ENCODE measurements at regions not wholly inside any gene's neighbourhood (a gene's known extent, or its start where the extent isn't known, plus 50 kb on each side); places are given as distances from the start of the nearest gene placed in this dataset.

DNA sequence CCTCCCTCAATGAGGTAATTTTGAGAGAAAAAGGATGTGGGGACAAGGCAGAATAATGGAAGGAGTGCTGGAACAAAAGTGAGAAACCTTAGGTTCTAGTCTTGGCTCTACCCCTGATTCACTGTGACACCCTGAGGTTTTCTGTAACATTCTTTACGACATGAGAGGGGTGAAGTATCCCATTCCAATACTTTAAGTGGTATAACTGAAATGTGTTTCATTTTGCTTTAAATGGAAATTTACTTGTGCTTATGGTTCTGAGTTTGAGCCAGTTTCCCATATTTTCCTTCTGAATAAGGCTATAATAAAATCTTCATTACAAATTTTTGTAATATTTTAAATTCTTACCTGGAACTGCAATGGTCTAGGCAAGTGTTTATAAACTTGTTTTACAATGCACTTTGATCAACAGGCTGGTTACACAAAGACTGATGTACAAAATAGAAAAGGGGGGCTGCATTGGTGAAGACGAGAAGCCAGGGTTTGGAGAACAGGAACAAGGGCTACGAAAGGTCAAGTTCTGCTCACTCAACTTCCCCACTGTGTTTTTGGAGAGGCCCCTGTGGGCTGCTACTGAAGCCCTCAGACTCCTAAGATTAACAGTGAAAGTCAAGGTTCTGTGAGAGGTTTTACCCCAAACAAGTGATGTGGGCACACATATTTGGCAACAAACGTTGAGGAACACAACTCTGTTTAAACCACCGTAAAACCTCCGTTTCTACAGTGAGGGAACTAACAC lies 171.9 kb upstream of the ELL2 start:
- H3K79me2 ChIP-seq (ENCODE audit: control insufficient read depth in 1 of 2, insufficient read depth in 2 of 2, low read length in 2 of 2): no peaks in the 10 kb centered on the region
- H3K23me2 ChIP-seq (ENCODE audit: low read depth, low read length): no peaks in the 10 kb centered on the region; the same call in 1 of the 2 replicates
- H3K79me1 ChIP-seq (ENCODE audit: low read depth, low read length): no peaks in the 10 kb centered on the region
- no peaks in the 10 kb centered on the region for H3K27me3 ChIP-seq (replicated peaks in 1 of 4; ENCODE audit: control insufficient read depth in 3 of 4, extremely low read depth in 1 of 4, insufficient read depth in 3 of 4, low read length in 3 of 4)
- no peaks in the 10 kb centered on the region for H3K4me1 ChIP-seq (replicated peaks in 1 of 4; ENCODE audit: control insufficient read depth in 3 of 4, insufficient read depth in 4 of 4, low read length in 3 of 4)
- H3K23ac ChIP-seq (ENCODE audit: insufficient read length): no peak overlapping the region
- no peak overlapping the region for H3K9ac ChIP-seq (replicated peaks in 1 of 4; ENCODE audit: extremely low read depth in 1 of 4, low read depth in 3 of 4, low read length in 3 of 4)
- H3K36me3 ChIP-seq (ENCODE audit: control insufficient read depth in 2 of 4, insufficient read depth in 4 of 4, low read length in 3 of 4): no peaks in the 10 kb centered on the region; a peak in 1 of 8 replicates
- no peak overlapping the region for H2BK120ac ChIP-seq (replicated peaks; ENCODE audit: low read depth, low read length)
- no peaks in the 10 kb centered on the region for H3K9me3 ChIP-seq (ENCODE audit: insufficient read depth in 2 of 2, low read depth in 1 of 2, low read length in 1 of 2)
- no peak overlapping the region for H2BK12ac ChIP-seq (ENCODE audit: low read depth, low read length)
- H3K4me3 ChIP-seq (ENCODE audit: extremely low read depth in 1 of 4, insufficient read depth in 2 of 4, low read depth in 3 of 4, low read length in 4 of 4): no peak overlapping the region
- H3K27ac ChIP-seq (ENCODE audit: low read depth, low read length): no peak overlapping the region
- H4K91ac ChIP-seq (replicated peaks; ENCODE audit: insufficient read length, low read length): no peak overlapping the region
- H2AK5ac ChIP-seq (ENCODE audit: low read depth, low read length): no peak overlapping the region
- H2BK15ac ChIP-seq (ENCODE audit: low read length): no peak overlapping the region
- no peak overlapping the region for H3K4ac ChIP-seq (replicated peaks; ENCODE audit: insufficient read length, low read depth, low read length)
- H3K18ac ChIP-seq (ENCODE audit: extremely low read depth, low read length): no peak overlapping the region
- H3K56ac ChIP-seq (replicated peaks; ENCODE audit: insufficient read length, low read depth, low read length): no peak overlapping the region
- H4K8ac ChIP-seq (ENCODE audit: extremely low read depth, insufficient read depth, low read length): no peak overlapping the region
- H4K20me1 ChIP-seq (replicated peaks in 1 of 2; ENCODE audit: control insufficient read depth in 1 of 2, insufficient read depth in 2 of 2, low read length in 2 of 2): no peaks in the 10 kb centered on the region
- FAIRE-seq: no peak
- H2BK20ac ChIP-seq (ENCODE audit: low read length): no peak overlapping the region
- H4K5ac ChIP-seq (ENCODE audit: insufficient read length, low read depth, low read length): no peak overlapping the region
- no peak for DNase-seq (ENCODE audit: low read depth in 1 of 2, low spot score in 2 of 2)
- H2BK5ac ChIP-seq (ENCODE audit: low read depth, low read length): no peak overlapping the region
- H3K4me2 ChIP-seq (ENCODE audit: insufficient read depth in 1 of 2, low read depth in 2 of 2, low read length in 2 of 2): no peak overlapping the region
- CTCF ChIA-PET (ENCODE audit: partially characterized antibody): no interaction called here
- WGBS, 2 experiments (ENCODE audit: extremely low coverage in 1 of 2, insufficient coverage in 1 of 2, insufficient read length in 1 of 2, insufficient replicate concordance in 2 of 2, low coverage in 1 of 2, low lambda C conversion rate in 2 of 2, missing lambda C conversion rate in 1 of 2): 86% methylated on average over 6 of the region's 6 CpGs; no CpG with 5 or more reads in 1 of the 2 experiments
- H3K14ac ChIP-seq (ENCODE audit: insufficient read length): no peak overlapping the region
- POLR2A ChIA-PET (ENCODE audit: partially characterized antibody): no interaction called here
- no peak overlapping the region for H2AFZ ChIP-seq (ENCODE audit: low read length)
- TF ChIP-seq GABPA (IDR thresholded peaks at IDR 0.05; ENCODE audit: borderline replicate concordance, insufficient read depth, low read length) (no peak), EP300 (IDR thresholded peaks at IDR 0.05; ENCODE audit: borderline replicate concordance in 1 of 2, low read depth in 2 of 2, low read length in 2 of 2) (no peak), CHD2 (IDR thresholded peaks at IDR 0.05; ENCODE audit: low read length) (no peak), NRF1 (IDR thresholded peaks at IDR 0.05; ENCODE audit: low read depth, low read length) (no peak), CEBPB (IDR thresholded peaks at IDR 0.05; ENCODE audit: low read depth, low read length) (no peak), BACH1 (IDR thresholded peaks at IDR 0.05; ENCODE audit: low read length) (no peak), BCL11A (IDR thresholded peaks at IDR 0.05; ENCODE audit: low read depth in 2 of 2, low read length in 2 of 2) (no peak), JUN (IDR thresholded peaks at IDR 0.05; ENCODE audit: low read depth, low read length) (no peak), POLR2A (IDR thresholded peaks at IDR 0.05; ENCODE audit: control extremely low read depth in 1 of 2, low read depth in 2 of 2, low read length in 2 of 2) (no peak), CREB1 (IDR thresholded peaks at IDR 0.05) (no peak), KDM1A (IDR thresholded peaks at IDR 0.05; ENCODE audit: borderline replicate concordance, low read length) (no peak), SIN3A (conservative IDR thresholded peaks at IDR 0.05 in 1 of 2, IDR thresholded peaks at IDR 0.05 in 1 of 2; ENCODE audit: low read depth in 1 of 2, low read length in 2 of 2) (no peak)

Measured in H1 (cell line).